AG04450 (cell line): ENCODE measurements at regions not wholly inside any gene's neighbourhood (a gene's known extent, or its start where the extent isn't known, plus 50 kb on each side); places are given as distances from the start of the nearest gene placed in this dataset.

Source experiments
- CTCF ChIA-PET: fragments of 300-600, 350-600 bp; formaldehyde crosslinking; extraction: SDS; loops from one replicate; lab custom pipeline; 2022; ENCODE audit warnings: antibody characterized with exemption, inconsistent platforms; lab: Charles Lee
- POLR2A ChIA-PET: fragments of 350-600 bp; formaldehyde crosslinking; extraction: SDS; loops from one replicate; lab custom pipeline; 2021; ENCODE audit warnings: antibody characterized with exemption, inconsistent platforms; lab: Yijun Ruan, JAX
- DNase-seq: peaks from one replicate; pipeline ENCODE4 v3.0.0-alpha.2; 2011; ENCODE audit warnings: low read depth, low spot score
- H3K27ac ChIP-seq: one replicate; pipeline ENCODE4 v1.5.1; 2012; ENCODE audit warnings: low read depth, low read length, control low read depth
- H3K27me3 ChIP-seq: one replicate; pipeline ENCODE4 v1.6.0; 2012; ENCODE audit warnings: low read length; ENCODE audit not compliant: control insufficient read depth, insufficient read depth
- H3K4me3 ChIP-seq: 2 replicates; pipeline ENCODE4 v1.5.1; 2011; ENCODE audit warnings: mild to moderate bottlenecking, low read depth, low read length, control low read depth
- H3K9me3 ChIP-seq: 2 replicates; pipeline ENCODE4 v1.5.1; 2012; ENCODE audit warnings: low read length; ENCODE audit not compliant: control insufficient read depth, insufficient read depth
- CTCF ChIP-seq: IDR thresholded peaks from 2 replicates; pipeline ENCODE4 v1.5.1; 2011; ENCODE audit warnings: low read depth, low read length, control low read depth, inconsistent platforms

DNA sequence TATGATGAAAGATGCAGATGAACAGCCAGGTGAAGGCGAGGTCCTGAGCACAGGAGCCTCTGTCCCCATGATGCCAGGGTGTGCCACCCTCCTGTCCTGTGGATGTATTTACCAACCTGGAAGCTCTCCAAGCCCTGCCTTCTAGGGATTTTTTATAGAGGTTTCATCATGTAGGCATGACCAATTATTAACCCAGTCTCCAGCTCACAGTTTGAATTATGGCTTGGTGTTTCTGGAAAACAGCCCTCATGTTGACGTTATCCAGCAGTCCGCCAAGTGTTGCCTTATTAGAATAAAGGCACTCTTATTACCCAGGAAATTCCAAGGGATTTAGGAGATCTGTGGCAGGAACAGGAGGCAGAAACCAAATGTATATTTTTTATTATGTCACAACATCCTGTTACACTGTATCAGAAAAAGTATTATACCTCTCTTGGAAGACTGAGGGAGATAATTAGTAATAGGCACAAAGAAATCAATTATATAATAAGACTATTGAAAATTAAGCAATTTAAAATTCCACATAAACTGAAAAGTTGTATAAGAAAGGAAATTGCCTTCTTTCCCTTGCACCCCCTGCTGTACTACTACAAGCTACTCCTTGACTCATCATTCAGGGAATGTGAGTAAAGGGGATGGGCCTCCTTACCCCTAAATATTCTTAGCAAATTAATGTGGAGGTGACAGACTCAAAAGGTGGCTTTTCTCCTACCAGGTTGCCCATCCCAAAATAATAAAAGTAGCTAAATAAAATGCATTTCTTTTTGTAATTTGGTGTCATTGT lies 129.6 kb downstream of the ZNF330 start:
- no peak for TF ChIP-seq CTCF
- H3K9me3 ChIP-seq, result peaks cover 5% of the 10 kb centered on the region
- no peak overlapping the region for H3K4me3 ChIP-seq
- ChIA-PET POLR2A (no interaction called here), CTCF (interaction anchor here (0.6 to 1.5 kb wide), 3 partner anchors 45 to 296 kb away, joined by 3 read pairs; partner anchors contain the start of gene RNF150)
- DNase-seq, result peak; percentile 56
- H3K27ac ChIP-seq, result peak overlapping the region; percentile 57
- H3K27me3 ChIP-seq, result no peaks in the 10 kb centered on the region

DNA sequence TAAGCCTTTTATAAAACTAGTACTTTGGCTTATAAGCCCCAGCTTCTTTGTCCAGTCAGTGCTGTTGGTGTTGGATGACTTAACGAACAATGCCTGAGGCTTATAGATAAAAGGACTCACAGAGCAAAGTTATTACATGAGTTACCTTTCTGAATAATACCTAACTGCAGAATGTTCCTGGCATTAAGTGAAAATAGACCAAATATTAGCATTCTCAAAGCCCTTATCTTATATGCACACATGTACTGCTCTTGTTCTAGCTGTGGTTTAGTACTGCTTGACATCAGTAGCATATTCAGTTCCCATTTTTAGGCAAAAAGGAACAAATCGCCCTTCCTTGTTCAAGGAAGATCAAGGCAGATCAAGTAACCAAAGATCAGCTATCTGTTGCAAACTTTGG lies 131.6 kb downstream of the ZNF330 start:
- H3K27me3 ChIP-seq, result no peaks in the 10 kb centered on the region
- ChIA-PET CTCF (interaction anchor here (1.1 kb wide), 1 partner anchor 610 kb away, joined by 3 read pairs; no protein-coding TSS in a partner anchor), POLR2A (no interaction called here)
- peaks cover 5% of the 10 kb centered on the region for H3K9me3 ChIP-seq
- H3K4me3 ChIP-seq, result no peak overlapping the region
- TF ChIP-seq CTCF, result no peak
- no peak overlapping the region for H3K27ac ChIP-seq
- no peak for DNase-seq

GRCh38 chr4:141352909-141353525 lies 132.3 kb downstream of the ZNF330 start:
- Histone ChIP-seq H3K9me3 (peaks cover 5% of the 10 kb centered on the region), H3K4me3 (no peak overlapping the region), H3K27me3 (no peaks in the 10 kb centered on the region), H3K27ac (peak overlapping the region; percentile 83)
- CTCF ChIA-PET, result interaction anchor here (0.6 to 1.1 kb wide), 2 partner anchors 171 to 609 kb away, joined by 3 to 5 read pairs; no protein-coding TSS in a partner anchor
- POLR2A ChIA-PET, result interaction anchor here (0.7 kb wide), 1 partner anchor 331 kb away, joined by 4 read pairs; no protein-coding TSS in a partner anchor
- no peak for TF ChIP-seq CTCF
- DNase-seq, result peak; percentile 58

- CTCF ChIA-PET, result no interaction called here
Observed at GRCh38 chr4:141356321-141356962, 135.7 kb downstream of the ZNF330 start.

More at GRCh38 chr4:141356321-141356962, 135.7 kb downstream of the ZNF330 start:
- no peak overlapping the region for H3K4me3 ChIP-seq
- no peak for DNase-seq
- POLR2A ChIA-PET, result no interaction called here
- H3K27ac ChIP-seq, result no peak overlapping the region
- TF ChIP-seq CTCF, result no peak
- H3K27me3 ChIP-seq, result no peaks in the 10 kb centered on the region
- peaks cover 5% of the 10 kb centered on the region for H3K9me3 ChIP-seq
